ENCODE measurements at regions not wholly inside any gene's neighbourhood (a gene's known extent, or its start where the extent isn't known, plus 50 kb on each side); places are given as distances from the start of the nearest gene placed in this dataset.
"Not testable (repeated sequence)": the region's sequence is repeated elsewhere in the genome, so short reads cannot be mapped to it uniquely, and the experiment has no call there.

DNA sequence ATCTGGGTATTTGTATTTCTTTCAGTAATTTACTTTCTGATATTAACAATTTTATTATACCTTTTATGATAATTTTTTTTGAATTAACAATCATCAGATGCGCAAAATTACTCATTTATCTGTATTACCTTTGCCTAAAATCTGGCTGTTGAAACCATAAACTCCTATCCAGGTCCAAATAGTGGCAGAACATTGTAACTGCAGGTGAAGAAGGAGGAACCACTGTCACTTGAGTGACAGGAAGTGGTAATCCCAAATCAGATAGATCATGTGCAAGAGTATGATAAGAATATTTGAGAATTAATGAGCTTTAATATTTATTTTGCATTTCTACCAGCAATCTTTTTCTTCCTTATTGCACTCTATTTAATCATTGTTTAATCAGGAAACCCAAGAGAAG, 139.3 kb upstream of the TLE4 start:
- no peak overlapping the region for H3K4me3 ChIP-seq (replicated peaks; ENCODE audit: low read depth, low read length)
- DNase-seq (ENCODE audit: low read depth) = no peak
- TF ChIP-seq CTCF (IDR thresholded peaks at IDR 0.05; ENCODE audit: low read length, missing control alignments) = no peak

GRCh38 chr9:79433703-79434102, 138.1 kb upstream of the TLE4 start:
- no peak for DNase-seq (ENCODE audit: low read depth)
- H3K4me3 ChIP-seq (replicated peaks; ENCODE audit: low read depth, low read length) = no peak overlapping the region
- no peak for TF ChIP-seq CTCF (IDR thresholded peaks at IDR 0.05; ENCODE audit: low read length, missing control alignments)

- not testable (repeated sequence) for H3K4me3 ChIP-seq (replicated peaks; ENCODE audit: low read depth, low read length); DNase-seq (ENCODE audit: low read depth)
These were observed 132.5 kb upstream of the TLE4 start for GRCh38 chr9:79439221-79439620.

- TF ChIP-seq CTCF (IDR thresholded peaks at IDR 0.05; ENCODE audit: low read length, missing control alignments) = no peak
- no peak overlapping the region for H3K4me3 ChIP-seq (replicated peaks; ENCODE audit: low read depth, low read length)
- no peak for DNase-seq (ENCODE audit: low read depth)
These were observed 125.0 kb upstream of the TLE4 start for GRCh38 chr9:79446523-79447307.

DNA sequence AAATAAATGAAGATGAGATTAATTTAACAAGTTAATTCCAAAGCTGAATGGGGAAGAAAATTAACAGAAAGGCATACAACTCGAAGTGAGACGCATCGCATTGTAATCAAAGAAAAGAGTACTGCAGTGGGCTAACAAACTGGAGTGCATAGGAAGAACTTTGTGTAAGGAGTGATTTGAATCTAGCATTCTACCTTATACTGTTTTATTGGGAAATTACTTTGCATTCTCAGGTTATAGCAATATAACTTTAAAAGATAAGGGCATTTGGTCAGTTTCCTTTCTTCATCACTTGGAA, 124.5 kb upstream of the TLE4 start:
- no peak for TF ChIP-seq CTCF (IDR thresholded peaks at IDR 0.05; ENCODE audit: low read length, missing control alignments)
- no peak for DNase-seq (ENCODE audit: low read depth)
- H3K4me3 ChIP-seq (replicated peaks; ENCODE audit: low read depth, low read length) = no peak overlapping the region

DNA sequence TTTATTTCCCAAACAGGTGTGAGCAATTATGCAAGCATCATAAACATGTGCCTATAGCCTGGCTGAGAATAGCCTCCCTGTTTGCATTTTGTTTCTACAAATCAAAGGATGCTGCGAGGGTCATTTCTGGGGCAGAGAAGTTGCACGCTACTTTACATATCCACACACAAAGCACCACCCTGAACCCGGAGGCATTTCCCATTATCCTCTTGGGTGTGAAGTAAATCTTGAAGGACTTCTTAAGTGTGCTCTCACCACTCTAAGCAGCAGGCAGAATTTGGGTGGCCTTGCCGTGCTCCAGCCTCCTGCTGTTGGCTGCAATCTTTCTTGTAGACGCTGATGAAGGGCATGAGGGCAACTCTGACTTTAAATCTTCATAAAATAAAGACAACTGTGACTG, 124.0 kb upstream of the TLE4 start:
- TF ChIP-seq CTCF (IDR thresholded peaks at IDR 0.05; ENCODE audit: low read length, missing control alignments) = no peak
- H3K4me3 ChIP-seq (replicated peaks; ENCODE audit: low read depth, low read length) = no peak overlapping the region
- no peak for DNase-seq (ENCODE audit: low read depth)

DNA sequence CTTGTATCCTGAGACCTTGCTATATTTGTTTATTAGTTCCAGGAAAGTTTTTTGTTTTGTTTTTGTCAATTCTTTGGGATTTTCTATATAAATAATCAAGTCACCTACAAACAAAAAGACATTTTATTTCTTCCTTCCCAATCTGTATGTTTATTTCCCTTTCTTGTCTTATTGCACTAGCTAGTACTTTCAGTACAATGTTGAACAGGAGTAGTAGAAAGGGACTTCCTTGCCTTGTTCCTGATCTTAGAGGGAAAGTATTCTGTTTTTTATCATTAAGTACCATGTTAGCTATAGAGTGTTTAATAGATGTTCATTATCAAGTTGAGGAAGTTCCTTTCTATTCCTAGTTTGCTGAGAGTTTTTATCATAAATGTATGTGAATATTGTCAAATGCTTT, 119.5 kb upstream of the TLE4 start:
- TF ChIP-seq CTCF (IDR thresholded peaks at IDR 0.05; ENCODE audit: low read length, missing control alignments) = no peak
- no peak overlapping the region for H3K4me3 ChIP-seq (replicated peaks; ENCODE audit: low read depth, low read length)

More for the DNA sequence above, 119.5 kb upstream of the TLE4 start:
- DNase-seq (ENCODE audit: low read depth) = no peak

All from fibroblast of pulmonary artery (primary cell).